GM21447 (cell line): ENCODE measurements at regions not wholly inside any gene's neighbourhood (a gene's known extent, or its start where the extent isn't known, plus 50 kb on each side); places are given as distances from the start of the nearest gene placed in this dataset.
"Not testable (repeated sequence)": the region's sequence is repeated elsewhere in the genome, so short reads cannot be mapped to it uniquely, and the experiment has no call there.

ENCODE experiments used
- ATAC-seq: cut with Tn5 transposase; IDR thresholded peaks from one replicate; pipeline ENCODE4 v1.9.1; 2021; ENCODE audit not compliant: unreplicated experiment

- no peak for ATAC-seq
Observed at GRCh38 chr1:70490153-70490552, 79.1 kb downstream of the CTH start.

- no peak for ATAC-seq
Observed at GRCh38 chr1:70495370-70495769, 84.3 kb downstream of the CTH start.

- ATAC-seq = no peak
Observed at GRCh38 chr1:70496181-70496580, 85.1 kb downstream of the CTH start.

- ATAC-seq = no peak
Observed at GRCh38 chr1:70497152-70497551, 86.1 kb downstream of the CTH start.

- ATAC-seq = no peak
Observed at GRCh38 chr1:70498666-70499065, 87.6 kb downstream of the CTH start.

- ATAC-seq = no peak
Observed at GRCh38 chr1:70499695-70500094, 88.6 kb downstream of the CTH start.

- no peak for ATAC-seq
Observed at GRCh38 chr1:70503358-70503757, 92.3 kb downstream of the CTH start.

- ATAC-seq = peak; percentile 95
Observed at GRCh38 chr1:70504176-70504820, 93.2 kb downstream of the CTH start.

- no peak for ATAC-seq
Observed at GRCh38 chr1:70504821-70505193, 93.7 kb downstream of the CTH start.

- ATAC-seq = not testable (repeated sequence)
Observed at GRCh38 chr1:70507991-70508390, 96.9 kb downstream of the CTH start.

- peak; percentile 87 for ATAC-seq
Observed at GRCh38 chr1:70509996-70510876, 99.2 kb downstream of the CTH start.

GRCh38 chr1:70517444-70517843 lies 106.4 kb downstream of the CTH start:
- no peak for ATAC-seq

GRCh38 chr1:70518106-70518505 lies 107.0 kb downstream of the CTH start:
- ATAC-seq = no peak

- peak; percentile 57 for ATAC-seq
Observed at GRCh38 chr1:70528590-70529333, 117.7 kb downstream of the CTH start.

- no peak for ATAC-seq
Observed at GRCh38 chr1:70536708-70537366, 125.8 kb downstream of the CTH start.

GRCh38 chr1:70537788-70538187 lies 126.7 kb downstream of the CTH start:
- no peak for ATAC-seq

GRCh38 chr1:70542030-70542429 lies 131.0 kb downstream of the CTH start:
- no peak for ATAC-seq

- ATAC-seq = no peak
Observed at GRCh38 chr1:70542856-70543255, 131.8 kb downstream of the CTH start.

GRCh38 chr1:70546726-70547125 lies 135.7 kb downstream of the CTH start:
- ATAC-seq = no peak

- no peak for ATAC-seq
Observed at GRCh38 chr1:70552662-70553566, 141.8 kb downstream of the CTH start.
